HCT116 (cell line): ENCODE measurements at regions not wholly inside any gene's neighbourhood (a gene's known extent, or its start where the extent isn't known, plus 50 kb on each side); places are given as distances from the start of the nearest gene placed in this dataset.

Source experiments
- ATAC-seq: fragments of 200-7000 bp; cut with Tn5 transposase; 2 replicates; pipeline ENCODE4 v1.9.1; 2020; ENCODE audit warnings: mild to moderate bottlenecking, moderate library complexity
- BruUV-seq: library from RNA; stranded (reverse); fragments of 400-500 nt; replicated peaks from 2 replicates; lab custom pipeline; 2021; lab: Mats Ljungman, UMichigan
- CTCF ChIA-PET: fragments of 300-600 bp; sonication (Branson Sonifier 250); formaldehyde crosslinking; loops from one replicate; lab custom pipeline; 2021; ENCODE audit warnings: antibody characterized with exemption; lab: Charles Lee
- POLR2A ChIA-PET: fragments of 300-600, 350-600 bp; sonication (Branson Sonifier 250); formaldehyde crosslinking; loops from one replicate; lab custom pipeline; 2021; ENCODE audit warnings: antibody characterized with exemption; lab: Charles Lee
- RAD21 ChIA-PET, 2 experiments: fragments of 300-600 bp; sonication (Branson Sonifier 250); formaldehyde crosslinking; loops; one replicate each; lab custom pipeline; 2023; ENCODE audit warnings: low total read pairs in 2 of 2; ENCODE audit not compliant: uncharacterized antibody in 2 of 2, unreplicated experiment in 2 of 2, low non-redundant PET in 1 of 2; lab: Charles Lee
- DNase-seq: peaks from one replicate; pipeline ENCODE4 v3.0.0-alpha.2; 2010; ENCODE audit warnings: low read depth, low spot score
- H2AFZ ChIP-seq: fragments of 200-600 bp; shearing (Covaris generic), sonication (generic); 2 replicates; pipeline ENCODE4 v1.6.1; 2017; ENCODE audit warnings: low read depth, mixed run types, mixed read lengths, antibody characterized with exemption, low read length; ENCODE audit not compliant: poor library complexity, severe bottlenecking
- H3K27ac ChIP-seq: 2 replicates; pipeline ENCODE4 v1.5.1; 2012; ENCODE audit warnings: low read depth, low read length
- H3K27me3 ChIP-seq: fragments of 200-600 bp; sonication (generic); 2 replicates; pipeline ENCODE4 v1.6.1; 2016; ENCODE audit warnings: mixed run types, low read length, mixed read lengths; ENCODE audit not compliant: insufficient read depth
- H3K36me3 ChIP-seq, 2 experiments: fragments of 200-500 bp in 1 of 2; fragments of 200-600 bp in 1 of 2; sonication (Bioruptor generic) in 1 of 2; sonication (generic) in 1 of 2; 2 replicates each; pipeline versions ENCODE4 v1.5.1 to v1.6.1; 2014 to 2016; ENCODE audit warnings: low read length in 2 of 2, inconsistent platforms in 1 of 2, mixed read lengths in 1 of 2, mixed run types in 1 of 2; ENCODE audit not compliant: insufficient read depth in 2 of 2, control insufficient read depth in 1 of 2
- H3K4me1 ChIP-seq, 2 experiments: fragments of 200-600 bp in 1 of 2; sonication (generic) in 1 of 2; 2 replicates each; pipeline versions ENCODE4 v1.5.1 to v1.6.1; 2012 to 2017; ENCODE audit warnings: low read length in 2 of 2, inconsistent platforms in 1 of 2, mild to moderate bottlenecking in 1 of 2, mixed read lengths in 1 of 2, mixed run types in 1 of 2, moderate library complexity in 1 of 2; ENCODE audit not compliant: insufficient read depth in 2 of 2, control insufficient read depth in 1 of 2
- H3K4me2 ChIP-seq: fragments of 200-600 bp; sonication (generic); 2 replicates; pipeline ENCODE4 v1.6.1; 2017; ENCODE audit warnings: mixed run types, low read length, mixed read lengths
- H3K4me3 ChIP-seq, 2 experiments: fragments of 200-600 bp in 1 of 2; sonication (generic) in 1 of 2; replicated peaks in 1 of 2; 2 replicates each; pipeline ENCODE4 v1.5.1; 2011 to 2016; ENCODE audit warnings: low read length in 2 of 2, control low read depth in 1 of 2, low read depth in 1 of 2, mild to moderate bottlenecking in 1 of 2, mixed read lengths in 1 of 2, mixed run types in 1 of 2
- H3K79me2 ChIP-seq: fragments of 200-600 bp; sonication (generic); 2 replicates; pipeline ENCODE4 v1.6.1; 2017; ENCODE audit warnings: mild to moderate bottlenecking, mixed run types, low read length, moderate library complexity, mixed read lengths; ENCODE audit not compliant: insufficient read depth
- H3K9ac ChIP-seq: fragments of 200-600 bp; sonication (generic); 2 replicates; pipeline ENCODE4 v1.6.1; 2016; ENCODE audit warnings: low read length, mixed read lengths
- H3K9me2 ChIP-seq: fragments of 200-600 bp; sonication (generic), shearing (Covaris generic); 2 replicates; pipeline ENCODE4 v1.6.1; 2017; ENCODE audit warnings: mixed run types, mild to moderate bottlenecking, moderate library complexity; ENCODE audit not compliant: insufficient read depth
- H3K9me3 ChIP-seq, 2 experiments: fragments of 200-500 bp in 1 of 2; fragments of 200-600 bp in 1 of 2; sonication (Bioruptor generic) in 1 of 2; sonication (generic) in 1 of 2; 2 replicates each; pipeline ENCODE4 v1.6.1; 2014 to 2017; ENCODE audit warnings: low read length in 2 of 2, mixed read lengths in 2 of 2, inconsistent platforms in 1 of 2, low read depth in 1 of 2, mild to moderate bottlenecking in 1 of 2, mixed run types in 1 of 2, moderate library complexity in 1 of 2; ENCODE audit not compliant: control insufficient read depth in 1 of 2, insufficient read depth in 1 of 2
- H4K20me1 ChIP-seq: fragments of 200-600 bp; sonication (generic), shearing (Covaris generic); 2 replicates; pipeline ENCODE4 v1.6.1; 2017; ENCODE audit warnings: mixed run types, mild to moderate bottlenecking, moderate library complexity; ENCODE audit not compliant: insufficient read depth
- CBX3 ChIP-seq: IDR thresholded peaks from 2 replicates; pipeline ENCODE4 v1.6.1; 2012; ENCODE audit warnings: low read depth
- CEBPB ChIP-seq: IDR thresholded peaks from 2 replicates; pipeline ENCODE4 v1.6.1; 2012; ENCODE audit warnings: low read depth
- EZH2 ChIP-seq: fragments of 200-600 bp; sonication (generic); IDR thresholded peaks from 2 replicates; pipeline ENCODE4 v1.6.1; 2017; ENCODE audit warnings: antibody characterized with exemption, mixed run types
- FOSL1 ChIP-seq: IDR thresholded peaks from 2 replicates; pipeline ENCODE4 v1.6.1; 2012; ENCODE audit warnings: low read depth
- JUND ChIP-seq: IDR thresholded peaks from 2 replicates; pipeline ENCODE4 v1.6.1; 2012
- POLR2AphosphoS5 ChIP-seq: IDR thresholded peaks from 2 replicates; pipeline ENCODE4 v1.6.1; 2011; ENCODE audit warnings: mild to moderate bottlenecking, low read depth, low read length, moderate library complexity
- RAD21 ChIP-seq: IDR thresholded peaks from 2 replicates; pipeline ENCODE4 v1.6.1; 2012; ENCODE audit warnings: low read depth, mild to moderate bottlenecking
- SIN3A ChIP-seq: IDR thresholded peaks from 2 replicates; pipeline ENCODE4 v1.6.1; 2012; ENCODE audit warnings: low read depth
- SP1 ChIP-seq: IDR thresholded peaks from 2 replicates; pipeline ENCODE4 v1.6.1; 2012; ENCODE audit warnings: low read depth
- YY1 ChIP-seq: IDR thresholded peaks from 2 replicates; pipeline ENCODE4 v1.6.1; 2011; ENCODE audit warnings: low read length, low read depth, moderate library complexity, mild to moderate bottlenecking; ENCODE audit not compliant: insufficient replicate concordance; ENCODE audit errors: extremely low read depth
- ZFX ChIP-seq: fragments of 450-650 bp; IDR thresholded peaks from 2 replicates; pipeline ENCODE4 v1.6.1; 2017
- ZNF274 ChIP-seq: fragments of 200-500 bp; sonication (Bioruptor generic); IDR thresholded peaks from 2 replicates; pipeline ENCODE4 v1.6.1; 2014; ENCODE audit warnings: mild to moderate bottlenecking, low read depth, low read length, inconsistent platforms
- intact Hi-C: fragments of 100-400 bp; cut with micrococcal nuclease; formaldehyde crosslinking; loops from 2 replicates; pipeline ENCODE4 v1.10.0; 2022
- TF ChIP-seq, protein P1 (sequence below): IDR thresholded peaks from 2 replicates; pipeline ENCODE4 v1.6.1; 2011; ENCODE audit warnings: mild to moderate bottlenecking, low read length, moderate library complexity; ENCODE audit not compliant: insufficient replicate concordance; ENCODE audit errors: extremely low read depth
- TF ChIP-seq, protein P2 (sequence below): IDR thresholded peaks from 2 replicates; pipeline ENCODE4 v1.6.1; 2012
- TF ChIP-seq, protein P3 (sequence below): IDR thresholded peaks from 2 replicates; pipeline ENCODE4 v1.6.1; 2012
- TF ChIP-seq, protein P4 (sequence below), 3 experiments: fragments of 200-600 bp in 1 of 3; sonication (generic) in 1 of 3; IDR thresholded peaks in 2 of 3; conservative IDR thresholded peaks in 1 of 3; 2 replicates each; pipeline ENCODE4 v1.5.1; 2012 to 2017; ENCODE audit warnings: low read depth in 2 of 3, low read length in 2 of 3, antibody characterized with exemption in 1 of 3, borderline replicate concordance in 1 of 3, control low read depth in 1 of 3, mild to moderate bottlenecking in 1 of 3, mixed read lengths in 1 of 3, mixed run types in 1 of 3, moderate library complexity in 1 of 3; ENCODE audit not compliant: insufficient read depth in 1 of 3

DNA sequence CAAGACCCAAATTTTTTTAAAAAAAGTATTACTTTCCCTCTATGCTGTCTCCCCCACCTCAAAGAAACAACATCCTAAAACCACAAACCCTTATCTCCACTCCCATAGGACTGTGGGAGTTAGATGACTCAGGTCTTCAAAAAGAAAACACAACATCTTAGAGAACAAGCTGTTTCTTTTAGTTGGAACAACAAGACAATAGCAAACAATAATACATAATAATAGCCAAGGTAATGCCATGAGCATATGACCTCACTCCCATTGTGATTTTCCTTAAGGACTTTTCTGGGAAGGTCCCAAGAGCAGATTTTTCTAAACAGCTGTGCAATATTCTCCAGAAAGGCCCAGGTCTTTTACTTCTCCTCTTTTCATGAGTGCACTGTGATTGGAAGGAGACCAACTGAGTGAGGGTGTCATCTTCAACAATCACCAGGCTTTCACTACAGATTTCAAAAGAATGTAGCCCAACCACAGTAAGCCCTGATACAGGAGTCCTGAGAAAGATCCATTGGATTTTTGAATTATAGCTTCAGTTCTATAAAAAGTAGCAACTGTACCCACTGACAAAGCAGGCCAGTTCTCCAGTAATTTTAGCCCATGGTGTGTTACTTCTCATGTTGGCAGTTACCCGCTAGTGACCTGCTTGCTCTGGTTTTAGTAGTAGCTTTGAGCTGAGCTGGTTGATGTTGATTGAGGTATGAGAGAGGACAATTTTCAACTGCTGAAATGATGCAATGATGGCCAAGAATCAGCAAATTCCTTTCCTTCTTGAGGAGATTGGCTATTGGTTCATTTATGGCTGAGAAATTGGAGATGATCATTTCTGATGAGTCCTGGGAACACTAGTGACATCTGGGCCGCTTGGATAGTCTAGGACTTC, 144.5 kb upstream of the TCF4 start:
- no peak overlapping the region for H3K9ac ChIP-seq
- no peak for ATAC-seq
- ChIA-PET POLR2A (no interaction called here), RAD21 (no interaction called here), CTCF (no interaction called here)
- no peaks in the 10 kb centered on the region for H3K79me2 ChIP-seq
- H3K4me3 ChIP-seq: no peak overlapping the region
- H3K9me3 ChIP-seq: peaks cover 7 to 30% of the 10 kb centered on the region in 2 experiments; a peak in 2 of 4 replicates
- intact Hi-C loops: no loop called here
- no peaks in the 10 kb centered on the region for H3K9me2 ChIP-seq
- no TSS peak for BruUV-seq
- no peaks in the 10 kb centered on the region for H4K20me1 ChIP-seq
- H3K4me1 ChIP-seq: no peaks in the 10 kb centered on the region
- TF ChIP-seq ZNF274: no peak
- TF ChIP-seq, protein P1, sequence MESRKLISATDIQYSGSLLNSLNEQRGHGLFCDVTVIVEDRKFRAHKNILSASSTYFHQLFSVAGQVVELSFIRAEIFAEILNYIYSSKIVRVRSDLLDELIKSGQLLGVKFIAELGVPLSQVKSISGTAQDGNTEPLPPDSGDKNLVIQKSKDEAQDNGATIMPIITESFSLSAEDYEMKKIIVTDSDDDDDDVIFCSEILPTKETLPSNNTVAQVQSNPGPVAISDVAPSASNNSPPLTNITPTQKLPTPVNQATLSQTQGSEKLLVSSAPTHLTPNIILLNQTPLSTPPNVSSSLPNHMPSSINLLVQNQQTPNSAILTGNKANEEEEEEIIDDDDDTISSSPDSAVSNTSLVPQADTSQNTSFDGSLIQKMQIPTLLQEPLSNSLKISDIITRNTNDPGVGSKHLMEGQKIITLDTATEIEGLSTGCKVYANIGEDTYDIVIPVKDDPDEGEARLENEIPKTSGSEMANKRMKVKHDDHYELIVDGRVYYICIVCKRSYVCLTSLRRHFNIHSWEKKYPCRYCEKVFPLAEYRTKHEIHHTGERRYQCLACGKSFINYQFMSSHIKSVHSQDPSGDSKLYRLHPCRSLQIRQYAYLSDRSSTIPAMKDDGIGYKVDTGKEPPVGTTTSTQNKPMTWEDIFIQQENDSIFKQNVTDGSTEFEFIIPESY: no peak
- TF ChIP-seq, protein P2, sequence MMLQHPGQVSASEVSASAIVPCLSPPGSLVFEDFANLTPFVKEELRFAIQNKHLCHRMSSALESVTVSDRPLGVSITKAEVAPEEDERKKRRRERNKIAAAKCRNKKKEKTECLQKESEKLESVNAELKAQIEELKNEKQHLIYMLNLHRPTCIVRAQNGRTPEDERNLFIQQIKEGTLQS: no peak
- TF ChIP-seq EZH2: no peak
- no peak for TF ChIP-seq SIN3A
- no peak for TF ChIP-seq CBX3
- no peak for TF ChIP-seq ZFX
- TF ChIP-seq JUND: no peak
- no peak for TF ChIP-seq CEBPB
- TF ChIP-seq, protein P3, sequence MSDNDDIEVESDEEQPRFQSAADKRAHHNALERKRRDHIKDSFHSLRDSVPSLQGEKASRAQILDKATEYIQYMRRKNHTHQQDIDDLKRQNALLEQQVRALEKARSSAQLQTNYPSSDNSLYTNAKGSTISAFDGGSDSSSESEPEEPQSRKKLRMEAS: no peak
- TF ChIP-seq FOSL1: no peak
- TF ChIP-seq YY1: no peak
- TF ChIP-seq, protein P4, sequence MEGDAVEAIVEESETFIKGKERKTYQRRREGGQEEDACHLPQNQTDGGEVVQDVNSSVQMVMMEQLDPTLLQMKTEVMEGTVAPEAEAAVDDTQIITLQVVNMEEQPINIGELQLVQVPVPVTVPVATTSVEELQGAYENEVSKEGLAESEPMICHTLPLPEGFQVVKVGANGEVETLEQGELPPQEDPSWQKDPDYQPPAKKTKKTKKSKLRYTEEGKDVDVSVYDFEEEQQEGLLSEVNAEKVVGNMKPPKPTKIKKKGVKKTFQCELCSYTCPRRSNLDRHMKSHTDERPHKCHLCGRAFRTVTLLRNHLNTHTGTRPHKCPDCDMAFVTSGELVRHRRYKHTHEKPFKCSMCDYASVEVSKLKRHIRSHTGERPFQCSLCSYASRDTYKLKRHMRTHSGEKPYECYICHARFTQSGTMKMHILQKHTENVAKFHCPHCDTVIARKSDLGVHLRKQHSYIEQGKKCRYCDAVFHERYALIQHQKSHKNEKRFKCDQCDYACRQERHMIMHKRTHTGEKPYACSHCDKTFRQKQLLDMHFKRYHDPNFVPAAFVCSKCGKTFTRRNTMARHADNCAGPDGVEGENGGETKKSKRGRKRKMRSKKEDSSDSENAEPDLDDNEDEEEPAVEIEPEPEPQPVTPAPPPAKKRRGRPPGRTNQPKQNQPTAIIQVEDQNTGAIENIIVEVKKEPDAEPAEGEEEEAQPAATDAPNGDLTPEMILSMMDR (IDR thresholded peaks at IDR 0.05 in 2 of 3, conservative IDR thresholded peaks at IDR 0.05 in 1 of 3; ENCODE audit: borderline replicate concordance in 1 of 3, insufficient read depth in 1 of 3, low read depth in 2 of 3, low read length in 2 of 3): no peak
- TF ChIP-seq RAD21: no peak
- no peak for TF ChIP-seq POLR2AphosphoS5
- TF ChIP-seq SP1: no peak
- H2AFZ ChIP-seq: no peak overlapping the region
- no peaks in the 10 kb centered on the region for H3K27me3 ChIP-seq
- no peaks in the 10 kb centered on the region for H3K36me3 ChIP-seq
- H3K27ac ChIP-seq: no peak overlapping the region
- no peak overlapping the region for H3K4me2 ChIP-seq
- no peak for DNase-seq
